Lung (tissue), 11 donors: ENCODE measurements at regions not wholly inside any gene's neighbourhood (a gene's known extent, or its start where the extent isn't known, plus 50 kb on each side); places are given as distances from the start of the nearest gene placed in this dataset.

Experiments
- ATAC-seq: fragments of 200-7000 bp; cut with Tn5 transposase; one replicate; pipeline ENCODE4 v1.9.1; 2020; ENCODE audit warnings: moderate number of reproducible peaks; ENCODE audit not compliant: insufficient read depth, low FRiP score
- DNase-seq, 3 donors: peaks; one replicate each; pipeline ENCODE4 v3.0.0-alpha.2; 2013 to 2017
- H3K27ac ChIP-seq, 2 donors: one replicate each; pipeline ENCODE4 v1.5.1; 2013; ENCODE audit warnings: mild to moderate bottlenecking in 2 of 2, moderate library complexity in 2 of 2, control low read depth in 1 of 2, inconsistent platforms in 1 of 2, low read depth in 1 of 2, low read length in 1 of 2
- H3K27me3 ChIP-seq, 3 donors: one replicate each; pipeline ENCODE4 v1.5.1; 2013; ENCODE audit warnings: low read length in 2 of 3; ENCODE audit not compliant: control insufficient read depth in 3 of 3, insufficient read depth in 3 of 3
- H3K36me3 ChIP-seq, 4 donors: one replicate each; pipeline ENCODE4 v1.5.1; 2013; ENCODE audit warnings: low read length in 4 of 4, mild to moderate bottlenecking in 1 of 4, moderate library complexity in 1 of 4; ENCODE audit not compliant: control insufficient read depth in 4 of 4, insufficient read depth in 4 of 4
- H3K4me1 ChIP-seq, 5 donors: one replicate each; pipeline ENCODE4 v1.5.1; 2013; ENCODE audit warnings: low read length in 5 of 5, mild to moderate bottlenecking in 2 of 5, moderate library complexity in 1 of 5; ENCODE audit not compliant: control insufficient read depth in 5 of 5, insufficient read depth in 5 of 5
- H3K4me3 ChIP-seq: one replicate; pipeline ENCODE4 v1.5.1; 2013; ENCODE audit warnings: mild to moderate bottlenecking, control low read depth, moderate library complexity
- H3K9ac ChIP-seq, 2 donors: one replicate each; pipeline ENCODE4 v1.5.1; 2013; ENCODE audit warnings: low read length in 2 of 2, control low read depth in 1 of 2; ENCODE audit not compliant: insufficient read depth in 1 of 2
- H3K9me3 ChIP-seq, 4 donors: one replicate each; pipeline ENCODE4 v1.5.1; 2013; ENCODE audit warnings: low read length in 3 of 4, mild to moderate bottlenecking in 1 of 4, moderate library complexity in 1 of 4; ENCODE audit not compliant: control insufficient read depth in 4 of 4, insufficient read depth in 3 of 4
- CTCF ChIP-seq: IDR thresholded peaks from 2 replicates; pipeline ENCODE4 v1.5.1; 2012; ENCODE audit warnings: mild to moderate bottlenecking; ENCODE audit errors: control extremely low read depth, extremely low read depth
- WGBS, 2 donors: extraction: QIAGEN DNeasy Blood & Tissue Kit; methylation state at CpG; one replicate each; pipeline ENCODE4 v1.1.7; 2013; 5-methylcytosine and 5-hydroxymethylcytosine counted together
- donor health status: control.
- donor health status: control.
- donor health status: Bipolar disorder and iron deficiency.
- donor health status: healthy.
- donor health status: DM: yes; HTN: yes; CAD: no.

- Histone ChIP-seq H3K9me3 (no peaks in the 10 kb centered on the region), H3K27me3 (no peaks in the 10 kb centered on the region), H3K9ac (no peak overlapping the region), H3K4me1 (no peaks in the 10 kb centered on the region), H3K27ac (no peak overlapping the region), H3K36me3 (no peaks in the 10 kb centered on the region), H3K4me3 (no peak overlapping the region)
- ATAC-seq (no peak), DNase-seq (no peak)
- WGBS, 2 donors = 55 to 63% methylated on average over 5 of the region's 5 CpGs
- TF ChIP-seq CTCF = no peak
These were observed 839.8 kb downstream of the NTRK3 start for GRCh38 chr15:87416591-87417257.

- 68 to 71% methylated on average over 6 of the region's 6 CpGs for WGBS, 2 donors
These were observed 847.6 kb downstream of the NTRK3 start for GRCh38 chr15:87408902-87409301.

GRCh38 chr15:87403973-87404372 lies 852.6 kb downstream of the NTRK3 start:
- H3K27ac ChIP-seq = no peak overlapping the region
- H3K27me3 ChIP-seq = no peaks in the 10 kb centered on the region
- no peak overlapping the region for H3K4me3 ChIP-seq
- no peaks in the 10 kb centered on the region for H3K36me3 ChIP-seq
- WGBS, 2 donors = 76 to 77% methylated on average over 5 of the region's 5 CpGs
- no peak for DNase-seq
- no peaks in the 10 kb centered on the region for H3K4me1 ChIP-seq
- no peak for ATAC-seq
- no peak for TF ChIP-seq CTCF
- H3K9me3 ChIP-seq = no peaks in the 10 kb centered on the region
- H3K9ac ChIP-seq = no peak overlapping the region

More at GRCh38 chr15:87408902-87409301, 847.6 kb downstream of the NTRK3 start:
- no peaks in the 10 kb centered on the region for H3K27me3 ChIP-seq
- no peak for DNase-seq
- TF ChIP-seq CTCF = no peak
- no peak overlapping the region for H3K9ac ChIP-seq
- H3K27ac ChIP-seq = no peak overlapping the region
- no peaks in the 10 kb centered on the region for H3K9me3 ChIP-seq
- H3K4me1 ChIP-seq = no peaks in the 10 kb centered on the region
- no peak for ATAC-seq
- H3K36me3 ChIP-seq = no peaks in the 10 kb centered on the region
- no peak overlapping the region for H3K4me3 ChIP-seq

- no peak for ATAC-seq
These were observed 854.6 kb downstream of the NTRK3 start for GRCh38 chr15:87401973-87402372.

More at GRCh38 chr15:87401973-87402372, 854.6 kb downstream of the NTRK3 start:
- H3K4me1 ChIP-seq = no peaks in the 10 kb centered on the region
- no peak overlapping the region for H3K9ac ChIP-seq
- H3K36me3 ChIP-seq = no peaks in the 10 kb centered on the region
- H3K27ac ChIP-seq = no peak overlapping the region
- no peaks in the 10 kb centered on the region for H3K27me3 ChIP-seq
- WGBS, 2 donors = 74 to 75% methylated on average over 5 of the region's 5 CpGs
- no peak for TF ChIP-seq CTCF
- no peak for DNase-seq
- H3K4me3 ChIP-seq = no peak overlapping the region
- no peaks in the 10 kb centered on the region for H3K9me3 ChIP-seq
